ENCODE measurements at regions not wholly inside any gene's neighbourhood (a gene's known extent, or its start where the extent isn't known, plus 50 kb on each side); places are given as distances from the start of the nearest gene placed in this dataset.
"Not testable (repeated sequence)": the region's sequence is repeated elsewhere in the genome, so short reads cannot be mapped to it uniquely, and the experiment has no call there.

GRCh38 chr10:45902324-45902723 lies 55.0 kb upstream of the AGAP4 start:
- not testable (repeated sequence) for TF ChIP-seq CTCF, EZH2 (IDR thresholded peaks at IDR 0.05)
